ENCODE measurements at regions not wholly inside any gene's neighbourhood (a gene's known extent, or its start where the extent isn't known, plus 50 kb on each side); places are given as distances from the start of the nearest gene placed in this dataset.

DNA sequence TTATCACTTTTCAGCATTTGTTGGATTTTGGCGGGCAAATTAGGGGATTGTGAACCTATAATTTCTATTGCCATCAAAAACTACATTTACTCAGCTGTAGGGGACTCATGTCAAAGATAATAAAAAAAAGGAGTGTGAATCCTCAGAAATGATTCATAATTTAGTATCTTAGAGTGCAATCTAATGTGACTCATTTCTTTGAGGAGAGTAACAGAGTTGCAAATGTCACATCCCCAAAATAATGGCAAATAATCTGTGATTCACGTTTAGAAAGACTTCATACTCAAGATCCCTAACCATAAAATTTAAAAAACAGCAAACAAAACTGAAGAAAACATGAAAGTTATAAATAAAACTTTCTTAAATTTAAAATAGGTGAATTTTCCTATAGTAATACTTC, 373.0 kb downstream of the CDH2 start:
- Histone ChIP-seq H3K27me3 (no peaks in the 10 kb centered on the region), H3K36me3 (no peaks in the 10 kb centered on the region), H3K27ac (no peak overlapping the region), H3K4me1 (no peaks in the 10 kb centered on the region), H3K4me3 (no peak overlapping the region), H3K9me3 (no peaks in the 10 kb centered on the region)
- TF ChIP-seq, protein P1, sequence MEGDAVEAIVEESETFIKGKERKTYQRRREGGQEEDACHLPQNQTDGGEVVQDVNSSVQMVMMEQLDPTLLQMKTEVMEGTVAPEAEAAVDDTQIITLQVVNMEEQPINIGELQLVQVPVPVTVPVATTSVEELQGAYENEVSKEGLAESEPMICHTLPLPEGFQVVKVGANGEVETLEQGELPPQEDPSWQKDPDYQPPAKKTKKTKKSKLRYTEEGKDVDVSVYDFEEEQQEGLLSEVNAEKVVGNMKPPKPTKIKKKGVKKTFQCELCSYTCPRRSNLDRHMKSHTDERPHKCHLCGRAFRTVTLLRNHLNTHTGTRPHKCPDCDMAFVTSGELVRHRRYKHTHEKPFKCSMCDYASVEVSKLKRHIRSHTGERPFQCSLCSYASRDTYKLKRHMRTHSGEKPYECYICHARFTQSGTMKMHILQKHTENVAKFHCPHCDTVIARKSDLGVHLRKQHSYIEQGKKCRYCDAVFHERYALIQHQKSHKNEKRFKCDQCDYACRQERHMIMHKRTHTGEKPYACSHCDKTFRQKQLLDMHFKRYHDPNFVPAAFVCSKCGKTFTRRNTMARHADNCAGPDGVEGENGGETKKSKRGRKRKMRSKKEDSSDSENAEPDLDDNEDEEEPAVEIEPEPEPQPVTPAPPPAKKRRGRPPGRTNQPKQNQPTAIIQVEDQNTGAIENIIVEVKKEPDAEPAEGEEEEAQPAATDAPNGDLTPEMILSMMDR (IDR thresholded peaks at IDR 0.05) = no peak
- TF ChIP-seq POLR2AphosphoS5 (IDR thresholded peaks at IDR 0.05) = no peak
- 26 to 78% (median 53%) methylated on average over 2 of the region's 2 CpGs for WGBS, 5 donors
- intact Hi-C loops (cut with DNase I; ENCODE audit: low total_unique reads) = no loop called here
- no peak for DNase-seq

DNA sequence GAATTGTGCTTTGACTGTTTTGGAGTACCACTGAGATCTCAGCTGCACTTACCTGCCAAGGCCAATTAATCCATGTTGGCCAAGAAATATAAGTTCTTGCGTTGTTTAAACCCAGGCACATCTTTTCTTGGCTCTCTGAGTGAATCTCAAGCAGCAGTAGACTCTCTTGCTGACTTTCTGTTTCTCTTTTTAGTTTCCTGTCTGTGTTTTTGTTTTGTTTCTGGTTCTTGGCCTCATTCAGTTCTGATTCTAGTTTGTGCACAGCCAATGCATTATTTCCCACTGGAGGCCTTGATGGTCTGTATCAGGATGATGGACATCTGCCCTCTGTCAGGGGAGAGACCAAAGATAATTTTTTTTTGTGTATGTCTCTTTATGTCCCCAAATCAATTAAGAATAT, 379.4 kb downstream of the CDH2 start:
- Histone ChIP-seq H3K27ac (no peak overlapping the region), H3K27me3 (no peaks in the 10 kb centered on the region), H3K4me3 (no peak overlapping the region), H3K36me3 (no peaks in the 10 kb centered on the region), H3K9me3 (no peaks in the 10 kb centered on the region), H3K4me1 (peaks cover 0 to 10% (median 2%) of the 10 kb centered on the region in 4 donors)
- intact Hi-C loops (cut with DNase I; ENCODE audit: low total_unique reads) = no loop called here
- TF ChIP-seq POLR2AphosphoS5 (IDR thresholded peaks at IDR 0.05) (no peak), POLR2A (IDR thresholded peaks at IDR 0.05) (no peak), EP300 (IDR thresholded peaks at IDR 0.05) (no peak)
- TF ChIP-seq, protein P1 (IDR thresholded peaks at IDR 0.05) = no peak
- WGBS, 5 donors = 46 to 76% (median 65%) methylated on average over 1 of the region's 1 CpG
- DNase-seq = no peak

DNA sequence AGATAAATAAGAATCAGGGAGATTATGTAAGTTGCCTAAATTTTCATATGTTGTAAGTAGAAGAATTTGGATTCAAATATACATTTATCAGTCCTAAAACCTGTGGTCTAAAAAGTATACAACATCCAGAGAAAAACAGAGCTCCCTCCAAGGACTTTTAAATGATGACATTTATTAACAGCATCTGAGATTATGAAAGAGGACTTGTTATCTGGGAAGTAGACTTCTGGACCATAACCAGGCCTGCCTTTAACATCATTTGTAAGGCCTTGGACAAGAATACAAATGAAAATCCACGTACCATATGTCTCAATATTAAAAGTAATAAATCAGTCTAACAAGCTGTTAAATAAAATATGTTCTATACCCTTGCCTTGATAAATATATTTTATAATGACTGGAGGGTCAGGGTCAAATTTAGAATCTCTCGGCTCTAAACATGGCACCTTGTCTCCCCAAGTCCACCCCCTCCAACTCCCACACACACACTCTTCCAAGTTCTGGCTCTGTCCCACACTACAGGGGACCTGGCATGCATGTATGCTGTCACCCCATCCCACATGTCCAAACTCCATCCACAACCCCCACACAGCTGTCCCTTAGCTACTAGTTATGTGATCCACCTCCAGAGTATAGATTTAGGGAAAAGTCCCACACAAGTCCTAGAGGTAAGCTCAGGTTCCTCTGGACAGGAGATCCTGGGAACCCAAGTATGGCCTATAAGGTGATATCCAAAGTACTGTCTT, 382.6 kb downstream of the CDH2 start:
- Histone ChIP-seq H3K4me3 (no peak overlapping the region), H3K27ac (no peak overlapping the region), H3K36me3 (no peaks in the 10 kb centered on the region), H3K27me3 (no peaks in the 10 kb centered on the region), H3K9me3 (no peaks in the 10 kb centered on the region), H3K4me1 (peaks cover 0 to 11% (median 5%) of the 10 kb centered on the region in 4 donors)
- no peak for DNase-seq
- TF ChIP-seq EP300 (IDR thresholded peaks at IDR 0.05) (no peak), POLR2A (IDR thresholded peaks at IDR 0.05) (no peak), POLR2AphosphoS5 (IDR thresholded peaks at IDR 0.05) (no peak)
- TF ChIP-seq, protein P1 (IDR thresholded peaks at IDR 0.05) = no peak
- intact Hi-C loops (cut with DNase I; ENCODE audit: low total_unique reads) = no loop called here
- WGBS, 5 donors = 72 to 87% (median 79%) methylated on average over 2 of the region's 2 CpGs

DNA sequence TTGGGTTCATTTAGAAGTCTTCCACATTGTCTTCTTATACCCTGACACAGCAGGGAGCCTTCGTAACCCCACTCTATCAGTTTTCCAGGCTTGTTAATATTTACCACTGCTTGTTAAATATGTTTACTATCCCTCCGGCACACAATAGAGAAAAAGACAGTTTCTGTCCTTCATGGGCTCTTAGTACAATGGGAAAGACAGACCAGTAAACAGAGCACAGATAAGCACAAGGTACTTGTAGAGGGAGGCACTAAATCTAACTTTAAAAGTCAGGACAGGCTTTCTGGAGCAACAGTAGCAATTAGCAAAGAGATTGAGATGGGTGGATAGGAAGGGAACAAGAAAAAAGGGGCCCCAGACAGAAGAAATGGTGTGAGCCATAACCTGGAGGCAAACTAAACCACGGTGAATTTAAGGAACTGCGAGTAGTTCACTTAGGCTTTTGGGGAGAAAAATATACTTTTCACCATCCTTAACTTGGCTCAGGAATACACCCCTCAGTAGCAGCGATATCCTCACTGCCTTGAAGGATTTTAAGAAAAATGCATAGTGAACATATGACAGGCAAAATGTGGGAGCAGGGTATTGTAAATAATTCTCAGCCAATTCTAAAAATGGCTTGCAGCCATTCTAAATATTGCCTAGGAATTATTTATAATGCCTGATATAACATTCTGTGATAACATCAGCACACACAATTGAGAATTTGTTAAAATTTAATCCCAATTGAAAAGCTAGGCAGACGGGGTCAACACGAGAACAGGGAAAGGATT, 383.7 kb downstream of the CDH2 start:
- no peak overlapping the region for H3K4me3 ChIP-seq
- intact Hi-C loops (cut with DNase I; ENCODE audit: low total_unique reads) = no loop called here
- WGBS, 5 donors = 25 to 55% (median 39%) methylated on average over 7 of the region's 7 CpGs
- peaks cover 0 to 11% (median 5%) of the 10 kb centered on the region in 4 donors for H3K4me1 ChIP-seq
- H3K9me3 ChIP-seq = no peaks in the 10 kb centered on the region
- no peaks in the 10 kb centered on the region for H3K36me3 ChIP-seq
- DNase-seq = no peak
- no peak overlapping the region for H3K27ac ChIP-seq
- no peaks in the 10 kb centered on the region for H3K27me3 ChIP-seq
- TF ChIP-seq, protein P1 (IDR thresholded peaks at IDR 0.05) = no peak
- TF ChIP-seq POLR2A (IDR thresholded peaks at IDR 0.05) (no peak), EP300 (IDR thresholded peaks at IDR 0.05) (no peak), POLR2AphosphoS5 (IDR thresholded peaks at IDR 0.05) (no peak)
